Tibial nerve (tissue), 4 donors: ENCODE measurements at regions not wholly inside any gene's neighbourhood (a gene's known extent, or its start where the extent isn't known, plus 50 kb on each side); places are given as distances from the start of the nearest gene placed in this dataset.

Experiments
- DNase-seq, 2 donors: peaks; one replicate each; pipeline ENCODE4 v3.0.0-alpha.2; 2019; ENCODE audit warnings: low spot score in 2 of 2
- H3K27ac ChIP-seq, 4 donors: fragments of 200-600 bp; sonication (generic) in 3 of 4; one replicate each; pipeline ENCODE4 v1.5.1; 2017 to 2019; ENCODE audit warnings: mild to moderate bottlenecking in 1 of 4
- H3K27me3 ChIP-seq, 2 donors: fragments of 200-600 bp; sonication (generic) in 1 of 2; one replicate each; pipeline versions ENCODE4 v1.5.1 to v1.6.0; 2017 to 2019
- H3K36me3 ChIP-seq, 3 donors: fragments of 200-600 bp; sonication (generic); one replicate each; pipeline ENCODE4 v1.5.1; 2018 to 2019
- H3K4me1 ChIP-seq, 4 donors: fragments of 200-600 bp; sonication (generic) in 3 of 4; one replicate each; pipeline ENCODE4 v1.5.1; 2017 to 2019
- H3K4me3 ChIP-seq, 4 donors: fragments of 200-600 bp; sonication (generic) in 3 of 4; one replicate each; pipeline ENCODE4 v1.5.1; 2017 to 2019; ENCODE audit warnings: mild to moderate bottlenecking in 1 of 4, moderate library complexity in 1 of 4
- H3K9me3 ChIP-seq, 4 donors: fragments of 200-600 bp; sonication (generic) in 3 of 4; one replicate each; pipeline ENCODE4 v1.5.1; 2017 to 2019
- CTCF ChIP-seq, 5 experiments: fragments of 200-600 bp in 3 of 5; fragments of 450-650 bp in 2 of 5; sonication (generic) in 3 of 5; IDR thresholded peaks; one replicate each; pipeline ENCODE4 v1.5.1; 2016 to 2019; ENCODE audit warnings: antibody characterized with exemption in 5 of 5, mild to moderate bottlenecking in 3 of 5, moderate library complexity in 2 of 5
- EP300 ChIP-seq, 2 donors: sonication (generic); formaldehyde crosslinking; IDR thresholded peaks; one replicate each; pipeline ENCODE4 v1.6.1; 2017; ENCODE audit warnings: antibody characterized with exemption in 2 of 2, mild to moderate bottlenecking in 1 of 2
- POLR2A ChIP-seq, 2 donors: fragments of 450-650 bp; IDR thresholded peaks; one replicate each; pipeline ENCODE4 v1.6.1; 2017; ENCODE audit warnings: antibody characterized with exemption in 2 of 2, mild to moderate bottlenecking in 2 of 2, moderate library complexity in 2 of 2
- WGBS, 2 donors: methylation state at CpG; one replicate each; pipeline ENCODE4 v1.1.5; 2018; 5-methylcytosine and 5-hydroxymethylcytosine counted together

GRCh38 chr1:188689542-188689941 lies 1788.1 kb downstream of the BRINP3 start:
- H3K4me3 ChIP-seq, result no peak overlapping the region
- no peaks in the 10 kb centered on the region for H3K4me1 ChIP-seq
- H3K27ac ChIP-seq, result no peak overlapping the region
- no peaks in the 10 kb centered on the region for H3K27me3 ChIP-seq
- no peaks in the 10 kb centered on the region for H3K36me3 ChIP-seq
- 60 to 72% methylated on average over 4 of the region's 4 CpGs for WGBS, 2 donors
- no peaks in the 10 kb centered on the region for H3K9me3 ChIP-seq
- no peak for DNase-seq
- TF ChIP-seq CTCF (IDR thresholded peaks at IDR 0.05) (no peak), POLR2A (IDR thresholded peaks at IDR 0.05) (no peak), EP300 (IDR thresholded peaks at IDR 0.05) (no peak)

- WGBS, 2 donors, result 94% methylated on average over 2 of the region's 2 CpGs
- Histone ChIP-seq H3K27me3 (no peaks in the 10 kb centered on the region), H3K4me3 (no peak overlapping the region), H3K4me1 (no peaks in the 10 kb centered on the region), H3K36me3 (no peaks in the 10 kb centered on the region), H3K27ac (no peak overlapping the region), H3K9me3 (peaks cover 0 to 7% (median 0%) of the 10 kb centered on the region in 4 donors)
- DNase-seq, result no peak
- TF ChIP-seq EP300 (IDR thresholded peaks at IDR 0.05) (no peak), POLR2A (IDR thresholded peaks at IDR 0.05) (no peak), CTCF (IDR thresholded peaks at IDR 0.05) (no peak)
Measured at GRCh38 chr1:188700116-188700515, 1777.5 kb downstream of the BRINP3 start.

GRCh38 chr1:188706742-188707141 lies 1770.9 kb downstream of the BRINP3 start:
- H3K27ac ChIP-seq, result no peak overlapping the region
- no peaks in the 10 kb centered on the region for H3K27me3 ChIP-seq
- no peak for DNase-seq
- no peak for TF ChIP-seq CTCF (IDR thresholded peaks at IDR 0.05)
- no peak for TF ChIP-seq EP300 (IDR thresholded peaks at IDR 0.05)
- no peak for TF ChIP-seq POLR2A (IDR thresholded peaks at IDR 0.05)
- no peaks in the 10 kb centered on the region for H3K9me3 ChIP-seq
- no peaks in the 10 kb centered on the region for H3K36me3 ChIP-seq
- H3K4me3 ChIP-seq, result no peak overlapping the region
- 86 to 93% methylated on average over 4 of the region's 4 CpGs for WGBS, 2 donors
- H3K4me1 ChIP-seq, result no peaks in the 10 kb centered on the region

GRCh38 chr1:188708795-188709535 lies 1768.7 kb downstream of the BRINP3 start:
- 14 to 27% methylated on average over 4 of the region's 4 CpGs for WGBS, 2 donors
- Histone ChIP-seq H3K4me1 (no peaks in the 10 kb centered on the region), H3K4me3 (no peak overlapping the region), H3K9me3 (no peaks in the 10 kb centered on the region), H3K36me3 (no peaks in the 10 kb centered on the region), H3K27ac (no peak overlapping the region), H3K27me3 (no peaks in the 10 kb centered on the region)
- DNase-seq, result no peak
- TF ChIP-seq EP300 (IDR thresholded peaks at IDR 0.05) (no peak), POLR2A (IDR thresholded peaks at IDR 0.05) (no peak), CTCF (IDR thresholded peaks at IDR 0.05) (no peak)

- WGBS, 2 donors, result 73 to 76% methylated on average over 1 of the region's 1 CpG
- no peaks in the 10 kb centered on the region for H3K36me3 ChIP-seq
- H3K27me3 ChIP-seq, result no peaks in the 10 kb centered on the region
- no peak overlapping the region for H3K4me3 ChIP-seq
- H3K9me3 ChIP-seq, result no peaks in the 10 kb centered on the region
- H3K27ac ChIP-seq, result no peak overlapping the region
- TF ChIP-seq EP300 (IDR thresholded peaks at IDR 0.05) (no peak), CTCF (IDR thresholded peaks at IDR 0.05) (no peak)
- DNase-seq, result no peak
- no peaks in the 10 kb centered on the region for H3K4me1 ChIP-seq
Measured at GRCh38 chr1:188715566-188715965, 1762.1 kb downstream of the BRINP3 start.
